Suprapubic skin (tissue), 4 donors: ENCODE measurements at regions not wholly inside any gene's neighbourhood (a gene's known extent, or its start where the extent isn't known, plus 50 kb on each side); places are given as distances from the start of the nearest gene placed in this dataset.
"Not testable (repeated sequence)": the region's sequence is repeated elsewhere in the genome, so short reads cannot be mapped to it uniquely, and the experiment has no call there.

ENCODE experiments used
- EP300 ChIP-seq: sonication (generic); formaldehyde crosslinking; IDR thresholded peaks from one replicate; pipeline ENCODE4 v1.6.1; 2017; ENCODE audit warnings: antibody characterized with exemption
- POLR2A ChIP-seq, 2 donors: fragments of 450-650 bp; IDR thresholded peaks; one replicate each; pipeline ENCODE4 v1.6.1; 2017; ENCODE audit warnings: antibody characterized with exemption in 2 of 2, mild to moderate bottlenecking in 2 of 2, moderate library complexity in 2 of 2
- POLR2AphosphoS5 ChIP-seq, 3 donors: sonication (generic); formaldehyde crosslinking; IDR thresholded peaks; one replicate each; pipeline ENCODE4 v1.6.1; 2017; ENCODE audit warnings: antibody characterized with exemption in 3 of 3
- TF ChIP-seq, protein P1 (sequence below), 2 donors: fragments of 200-600 bp in 1 of 2; fragments of 450-650 bp in 1 of 2; sonication (generic) in 1 of 2; IDR thresholded peaks; one replicate each; pipeline ENCODE4 v1.5.1; 2016 to 2019; ENCODE audit warnings: antibody characterized with exemption in 2 of 2, mild to moderate bottlenecking in 1 of 2, moderate library complexity in 1 of 2

DNA sequence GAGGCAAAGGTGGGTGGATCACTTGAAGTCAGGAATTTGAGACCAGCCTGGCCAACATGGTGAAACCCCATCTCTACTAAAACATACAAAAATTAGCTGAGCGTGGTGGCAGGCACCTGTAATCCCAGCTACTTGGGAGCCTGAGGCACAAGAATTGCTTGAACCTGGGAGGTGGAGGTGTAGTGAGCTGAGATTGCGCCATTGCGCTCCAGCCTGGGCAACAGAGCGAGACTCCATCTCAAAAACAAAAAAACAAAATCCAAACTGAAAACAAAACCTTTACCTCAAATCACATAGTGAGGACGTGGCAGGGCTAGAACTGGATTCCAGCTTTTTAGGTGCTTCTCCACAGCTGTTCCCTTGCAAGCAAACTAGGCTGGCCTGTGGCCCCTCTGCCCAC, 58.5 kb upstream of the EDAR start:
- TF ChIP-seq POLR2A (IDR thresholded peaks at IDR 0.05); POLR2AphosphoS5 (IDR thresholded peaks at IDR 0.05); EP300: not testable (repeated sequence)
- TF ChIP-seq, protein P1, sequence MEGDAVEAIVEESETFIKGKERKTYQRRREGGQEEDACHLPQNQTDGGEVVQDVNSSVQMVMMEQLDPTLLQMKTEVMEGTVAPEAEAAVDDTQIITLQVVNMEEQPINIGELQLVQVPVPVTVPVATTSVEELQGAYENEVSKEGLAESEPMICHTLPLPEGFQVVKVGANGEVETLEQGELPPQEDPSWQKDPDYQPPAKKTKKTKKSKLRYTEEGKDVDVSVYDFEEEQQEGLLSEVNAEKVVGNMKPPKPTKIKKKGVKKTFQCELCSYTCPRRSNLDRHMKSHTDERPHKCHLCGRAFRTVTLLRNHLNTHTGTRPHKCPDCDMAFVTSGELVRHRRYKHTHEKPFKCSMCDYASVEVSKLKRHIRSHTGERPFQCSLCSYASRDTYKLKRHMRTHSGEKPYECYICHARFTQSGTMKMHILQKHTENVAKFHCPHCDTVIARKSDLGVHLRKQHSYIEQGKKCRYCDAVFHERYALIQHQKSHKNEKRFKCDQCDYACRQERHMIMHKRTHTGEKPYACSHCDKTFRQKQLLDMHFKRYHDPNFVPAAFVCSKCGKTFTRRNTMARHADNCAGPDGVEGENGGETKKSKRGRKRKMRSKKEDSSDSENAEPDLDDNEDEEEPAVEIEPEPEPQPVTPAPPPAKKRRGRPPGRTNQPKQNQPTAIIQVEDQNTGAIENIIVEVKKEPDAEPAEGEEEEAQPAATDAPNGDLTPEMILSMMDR (IDR thresholded peaks at IDR 0.05): not testable (repeated sequence)
